ENCODE measurements at regions not wholly inside any gene's neighbourhood (a gene's known extent, or its start where the extent isn't known, plus 50 kb on each side); places are given as distances from the start of the nearest gene placed in this dataset.

- Mint-ChIP-seq H3K4me1 (ENCODE audit: low read depth, unreplicated experiment) (no peaks in the 10 kb centered on the region), H3K4me3 (ENCODE audit: low read depth, unreplicated experiment) (no peak overlapping the region), H3K36me3 (ENCODE audit: insufficient read depth, unreplicated experiment) (no peaks in the 10 kb centered on the region), H3K27ac (ENCODE audit: unreplicated experiment) (no peak overlapping the region), H3K27me3 (ENCODE audit: unreplicated experiment) (no peaks in the 10 kb centered on the region), H3K9me3 (ENCODE audit: low read depth, unreplicated experiment) (peaks cover 2% of the 10 kb centered on the region)
- no TSS peak for BruUV-seq (replicated peaks)
- intact Hi-C loops (cut with micrococcal nuclease; ENCODE audit: unreplicated experiment): no loop called here
- TF ChIP-seq CTCF (IDR thresholded peaks at IDR 0.05; ENCODE audit: unreplicated experiment): no peak
- CTCF ChIA-PET: no interaction called here
- no peak for DNase-seq
Measured at GRCh38 chr7:109751241-109751640, 1181.6 kb downstream of the DNAJB9 start.

- H3K27me3 Mint-ChIP-seq (ENCODE audit: unreplicated experiment): no peaks in the 10 kb centered on the region
- H3K36me3 Mint-ChIP-seq (ENCODE audit: insufficient read depth, unreplicated experiment): no peaks in the 10 kb centered on the region
- CTCF ChIA-PET: no interaction called here
- H3K9me3 Mint-ChIP-seq (ENCODE audit: low read depth, unreplicated experiment): peaks cover 2% of the 10 kb centered on the region
- no peak for DNase-seq
- H3K4me1 Mint-ChIP-seq (ENCODE audit: low read depth, unreplicated experiment): no peaks in the 10 kb centered on the region
- intact Hi-C loops (cut with micrococcal nuclease; ENCODE audit: unreplicated experiment): no loop called here
- TF ChIP-seq CTCF (IDR thresholded peaks at IDR 0.05; ENCODE audit: unreplicated experiment): no peak
- H3K27ac Mint-ChIP-seq (ENCODE audit: unreplicated experiment): no peak overlapping the region
- H3K4me3 Mint-ChIP-seq (ENCODE audit: low read depth, unreplicated experiment): no peak overlapping the region
- BruUV-seq (replicated peaks): no TSS peak
Measured at GRCh38 chr7:109752068-109752467, 1182.4 kb downstream of the DNAJB9 start.

GRCh38 chr7:109757713-109758112, 1188.0 kb downstream of the DNAJB9 start:
- H3K27ac Mint-ChIP-seq (ENCODE audit: unreplicated experiment): no peak overlapping the region
- no peaks in the 10 kb centered on the region for H3K4me1 Mint-ChIP-seq (ENCODE audit: low read depth, unreplicated experiment)
- CTCF ChIA-PET: no interaction called here
- no peaks in the 10 kb centered on the region for H3K27me3 Mint-ChIP-seq (ENCODE audit: unreplicated experiment)
- peaks cover 12% of the 10 kb centered on the region for H3K9me3 Mint-ChIP-seq (ENCODE audit: low read depth, unreplicated experiment)
- H3K4me3 Mint-ChIP-seq (ENCODE audit: low read depth, unreplicated experiment): no peak overlapping the region
- intact Hi-C loops (cut with micrococcal nuclease; ENCODE audit: unreplicated experiment): no loop called here
- no TSS peak for BruUV-seq (replicated peaks)
- no peaks in the 10 kb centered on the region for H3K36me3 Mint-ChIP-seq (ENCODE audit: insufficient read depth, unreplicated experiment)
- DNase-seq: no peak
- TF ChIP-seq CTCF (IDR thresholded peaks at IDR 0.05; ENCODE audit: unreplicated experiment): no peak

GRCh38 chr7:109763611-109764010, 1193.9 kb downstream of the DNAJB9 start:
- no TSS peak for BruUV-seq (replicated peaks)
- Mint-ChIP-seq H3K4me3 (ENCODE audit: low read depth, unreplicated experiment) (no peak overlapping the region), H3K4me1 (ENCODE audit: low read depth, unreplicated experiment) (no peaks in the 10 kb centered on the region), H3K36me3 (ENCODE audit: insufficient read depth, unreplicated experiment) (no peaks in the 10 kb centered on the region), H3K27ac (ENCODE audit: unreplicated experiment) (no peak overlapping the region), H3K9me3 (ENCODE audit: low read depth, unreplicated experiment) (peaks cover 9% of the 10 kb centered on the region), H3K27me3 (ENCODE audit: unreplicated experiment) (no peaks in the 10 kb centered on the region)
- no peak for TF ChIP-seq CTCF (IDR thresholded peaks at IDR 0.05; ENCODE audit: unreplicated experiment)
- CTCF ChIA-PET: no interaction called here
- no peak for DNase-seq
- intact Hi-C loops (cut with micrococcal nuclease; ENCODE audit: unreplicated experiment): no loop called here

GRCh38 chr7:109772161-109772560, 1202.5 kb downstream of the DNAJB9 start:
- Mint-ChIP-seq H3K27me3 (ENCODE audit: unreplicated experiment) (no peaks in the 10 kb centered on the region), H3K4me3 (ENCODE audit: low read depth, unreplicated experiment) (no peak overlapping the region), H3K9me3 (ENCODE audit: low read depth, unreplicated experiment) (peaks cover 15% of the 10 kb centered on the region), H3K36me3 (ENCODE audit: insufficient read depth, unreplicated experiment) (no peaks in the 10 kb centered on the region), H3K4me1 (ENCODE audit: low read depth, unreplicated experiment) (no peaks in the 10 kb centered on the region), H3K27ac (ENCODE audit: unreplicated experiment) (no peak overlapping the region)
- CTCF ChIA-PET: no interaction called here
- BruUV-seq (replicated peaks): no TSS peak
- intact Hi-C loops (cut with micrococcal nuclease; ENCODE audit: unreplicated experiment): no loop called here
- TF ChIP-seq CTCF (IDR thresholded peaks at IDR 0.05; ENCODE audit: unreplicated experiment): no peak
- no peak for DNase-seq
